ENCODE measurements at regions not wholly inside any gene's neighbourhood (a gene's known extent, or its start where the extent isn't known, plus 50 kb on each side); places are given as distances from the start of the nearest gene placed in this dataset.

DNA sequence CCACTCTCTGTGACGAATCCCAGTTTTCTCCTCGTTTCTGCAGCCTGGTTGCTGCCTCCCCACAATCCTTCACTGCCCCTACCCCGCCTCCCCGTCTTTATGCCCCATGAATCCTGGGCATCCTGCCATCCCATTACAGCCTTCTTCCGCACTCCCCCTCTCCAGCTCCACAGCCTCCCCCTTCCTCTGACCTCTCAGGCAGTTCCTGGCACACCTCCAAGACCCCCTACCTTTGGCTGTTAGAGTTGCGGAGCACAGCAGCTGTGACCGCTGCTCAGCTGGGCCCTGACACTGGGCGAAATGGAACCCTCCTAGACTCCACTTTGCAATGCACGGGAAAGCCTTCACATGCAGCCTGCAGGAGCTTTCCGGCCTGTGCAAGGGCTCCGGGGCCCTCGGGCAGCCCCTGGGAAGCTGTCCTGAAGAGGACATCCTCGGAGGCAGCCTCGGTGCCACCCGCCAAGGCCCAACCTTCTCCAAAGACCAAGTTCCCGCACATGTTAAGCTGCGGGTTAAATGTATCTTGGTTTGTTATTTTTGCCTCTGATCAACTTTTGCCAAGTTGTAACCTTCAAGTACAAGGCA is 400.7 kb upstream of the MKI67 start:
- Histone ChIP-seq H3K4me2 (ENCODE audit: low read length) (no peak overlapping the region), H3K4me1 (ENCODE audit: control insufficient read depth in 1 of 2, insufficient read depth in 2 of 2, low read length in 2 of 2) (no peaks in the 10 kb centered on the region), H3K36me3 (ENCODE audit: control insufficient read depth in 1 of 2, insufficient read depth in 2 of 2, low read length in 2 of 2) (no peaks in the 10 kb centered on the region), H3K27ac (ENCODE audit: low read depth, low read length) (no peak overlapping the region), H3K79me2 (ENCODE audit: insufficient read depth, low read length) (no peaks in the 10 kb centered on the region), H3K9me2 (ENCODE audit: insufficient read depth) (no peaks in the 10 kb centered on the region), H2AFZ (ENCODE audit: low read depth, low read length, poor library complexity, severe bottlenecking) (no peak overlapping the region), H4K20me1 (ENCODE audit: insufficient read depth) (no peaks in the 10 kb centered on the region), H3K9me3 (ENCODE audit: control insufficient read depth in 1 of 2, insufficient read depth in 1 of 2, low read depth in 1 of 2, low read length in 2 of 2) (no peaks in the 10 kb centered on the region), H3K27me3 (ENCODE audit: insufficient read depth, low read length) (peaks cover 78% of the 10 kb centered on the region), H3K9ac (ENCODE audit: low read length) (no peak overlapping the region), H3K4me3 (replicated peaks in 1 of 2; ENCODE audit: low read depth in 1 of 2, low read length in 2 of 2) (no peak overlapping the region)
- DNase-seq (ENCODE audit: low read depth, low spot score) (no peak), ATAC-seq (no peak)
- ChIA-PET POLR2A (no interaction called here), RAD21 (ENCODE audit: low non-redundant PET in 1 of 2, low total read pairs in 2 of 2, uncharacterized antibody in 2 of 2, unreplicated experiment in 2 of 2) (no interaction called here), CTCF (no interaction called here)
- BruUV-seq (replicated peaks): no TSS peak
- intact Hi-C loops (cut with micrococcal nuclease): no loop called here
- TF ChIP-seq ZFX (IDR thresholded peaks at IDR 0.05) (no peak), CBX3 (IDR thresholded peaks at IDR 0.05; ENCODE audit: low read depth) (no peak), ATF3 (IDR thresholded peaks at IDR 0.05) (no peak), EGR1 (IDR thresholded peaks at IDR 0.05; ENCODE audit: low read depth) (no peak), EZH2 (IDR thresholded peaks at IDR 0.05) (no peak), POLR2AphosphoS5 (IDR thresholded peaks at IDR 0.05; ENCODE audit: low read depth, low read length) (no peak), ZNF274 (IDR thresholded peaks at IDR 0.05; ENCODE audit: low read depth, low read length) (no peak), RAD21 (IDR thresholded peaks at IDR 0.05; ENCODE audit: low read depth) (no peak), EZH2phosphoT487 (IDR thresholded peaks at IDR 0.05; ENCODE audit: borderline replicate concordance) (no peak), ZBTB33 (IDR thresholded peaks at IDR 0.05; ENCODE audit: extremely low read depth, insufficient replicate concordance, low read length) (no peak), CEBPB (IDR thresholded peaks at IDR 0.05; ENCODE audit: low read depth) (no peak), YY1 (IDR thresholded peaks at IDR 0.05; ENCODE audit: extremely low read depth, insufficient replicate concordance, low read depth, low read length) (no peak), JUND (IDR thresholded peaks at IDR 0.05) (no peak), SIN3A (IDR thresholded peaks at IDR 0.05; ENCODE audit: low read depth) (no peak), TCF7L2 (IDR thresholded peaks at IDR 0.05; ENCODE audit: borderline replicate concordance, extremely low read depth, insufficient read depth, insufficient read length) (no peak), SP1 (IDR thresholded peaks at IDR 0.05; ENCODE audit: low read depth) (no peak), SRF (IDR thresholded peaks at IDR 0.05; ENCODE audit: low read depth) (no peak)
- TF ChIP-seq, protein P1, sequence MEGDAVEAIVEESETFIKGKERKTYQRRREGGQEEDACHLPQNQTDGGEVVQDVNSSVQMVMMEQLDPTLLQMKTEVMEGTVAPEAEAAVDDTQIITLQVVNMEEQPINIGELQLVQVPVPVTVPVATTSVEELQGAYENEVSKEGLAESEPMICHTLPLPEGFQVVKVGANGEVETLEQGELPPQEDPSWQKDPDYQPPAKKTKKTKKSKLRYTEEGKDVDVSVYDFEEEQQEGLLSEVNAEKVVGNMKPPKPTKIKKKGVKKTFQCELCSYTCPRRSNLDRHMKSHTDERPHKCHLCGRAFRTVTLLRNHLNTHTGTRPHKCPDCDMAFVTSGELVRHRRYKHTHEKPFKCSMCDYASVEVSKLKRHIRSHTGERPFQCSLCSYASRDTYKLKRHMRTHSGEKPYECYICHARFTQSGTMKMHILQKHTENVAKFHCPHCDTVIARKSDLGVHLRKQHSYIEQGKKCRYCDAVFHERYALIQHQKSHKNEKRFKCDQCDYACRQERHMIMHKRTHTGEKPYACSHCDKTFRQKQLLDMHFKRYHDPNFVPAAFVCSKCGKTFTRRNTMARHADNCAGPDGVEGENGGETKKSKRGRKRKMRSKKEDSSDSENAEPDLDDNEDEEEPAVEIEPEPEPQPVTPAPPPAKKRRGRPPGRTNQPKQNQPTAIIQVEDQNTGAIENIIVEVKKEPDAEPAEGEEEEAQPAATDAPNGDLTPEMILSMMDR (IDR thresholded peaks at IDR 0.05 in 2 of 3, conservative IDR thresholded peaks at IDR 0.05 in 1 of 3; ENCODE audit: borderline replicate concordance in 1 of 3, insufficient read depth in 1 of 3, low read depth in 2 of 3, low read length in 2 of 3): no peak
- TF ChIP-seq, protein P2, sequence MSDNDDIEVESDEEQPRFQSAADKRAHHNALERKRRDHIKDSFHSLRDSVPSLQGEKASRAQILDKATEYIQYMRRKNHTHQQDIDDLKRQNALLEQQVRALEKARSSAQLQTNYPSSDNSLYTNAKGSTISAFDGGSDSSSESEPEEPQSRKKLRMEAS (IDR thresholded peaks at IDR 0.05): no peak
